Right atrium auricular region (tissue), 2 donors: ENCODE measurements at regions not wholly inside any gene's neighbourhood (a gene's known extent, or its start where the extent isn't known, plus 50 kb on each side); places are given as distances from the start of the nearest gene placed in this dataset.

ENCODE experiments used
- DNase-seq: peaks from one replicate; pipeline ENCODE4 v3.0.0-alpha.2; 2019; ENCODE audit warnings: low spot score
- H3K27ac ChIP-seq, 2 donors: fragments of 200-600 bp; sonication (generic); 1 replicate in 1 of 2; 2 replicates in 1 of 2; pipeline ENCODE4 v1.5.1; 2016 to 2019
- H3K27me3 ChIP-seq, 2 donors: fragments of 200-600 bp; sonication (generic); one replicate each; pipeline versions ENCODE4 v1.5.1 to v1.6.0; 2017 to 2019
- H3K36me3 ChIP-seq: fragments of 200-600 bp; sonication (generic); one replicate; pipeline ENCODE4 v1.5.1; 2016
- H3K4me1 ChIP-seq, 2 donors: fragments of 200-600 bp; sonication (generic); one replicate each; pipeline versions ENCODE4 v1.5.1 to v1.6.0; 2017 to 2019
- H3K4me3 ChIP-seq, 2 donors: fragments of 200-600 bp; sonication (generic); 1 replicate in 1 of 2; 2 replicates in 1 of 2; pipeline ENCODE4 v1.5.1; 2017 to 2019; ENCODE audit warnings: mild to moderate bottlenecking in 1 of 2, moderate library complexity in 1 of 2
- H3K9me3 ChIP-seq, 2 donors: fragments of 200-600 bp; sonication (generic); one replicate each; pipeline ENCODE4 v1.5.1; 2019
- TF ChIP-seq, protein P1 (sequence below), 2 donors: fragments of 200-600 bp; sonication (generic); IDR thresholded peaks; one replicate each; pipeline ENCODE4 v1.5.1; 2019; ENCODE audit warnings: antibody characterized with exemption in 2 of 2

DNA sequence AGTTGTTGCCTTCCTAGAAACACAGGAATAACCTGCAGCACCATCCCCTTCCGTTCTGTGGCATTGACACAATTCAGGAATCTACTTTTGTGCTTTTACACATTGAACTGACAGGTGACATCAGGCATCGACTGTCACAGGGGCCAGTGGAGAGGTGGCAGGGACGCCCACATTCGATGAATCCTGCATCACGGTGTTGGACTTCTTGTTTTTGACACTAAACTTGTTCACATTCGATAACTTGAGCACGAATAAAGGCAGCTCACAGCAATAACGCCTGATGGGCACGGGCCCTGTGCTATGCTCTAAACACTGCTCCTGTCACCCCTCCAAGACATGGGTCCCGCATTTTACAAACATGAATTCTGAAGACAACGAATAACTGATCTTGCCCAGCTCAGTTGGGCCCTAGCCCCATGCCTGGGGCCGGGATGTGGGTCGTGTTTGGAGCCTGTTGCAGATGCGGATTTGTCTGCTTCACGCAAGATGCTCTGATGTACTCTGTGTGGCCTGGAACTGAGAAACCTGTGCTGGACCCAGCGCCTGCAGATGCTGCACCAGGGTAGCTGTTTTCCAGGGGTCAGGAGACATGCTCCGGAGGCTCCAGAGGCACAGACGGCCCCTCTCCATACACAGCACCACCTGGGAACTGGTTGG lies 75.7 kb downstream of the TTLL2 start:
- H3K4me1 ChIP-seq, result no peaks in the 10 kb centered on the region
- no peaks in the 10 kb centered on the region for H3K36me3 ChIP-seq
- H3K27me3 ChIP-seq, result no peaks in the 10 kb centered on the region
- H3K27ac ChIP-seq, result no peak overlapping the region
- no peak for DNase-seq
- H3K9me3 ChIP-seq, result no peaks in the 10 kb centered on the region
- TF ChIP-seq, protein P1, sequence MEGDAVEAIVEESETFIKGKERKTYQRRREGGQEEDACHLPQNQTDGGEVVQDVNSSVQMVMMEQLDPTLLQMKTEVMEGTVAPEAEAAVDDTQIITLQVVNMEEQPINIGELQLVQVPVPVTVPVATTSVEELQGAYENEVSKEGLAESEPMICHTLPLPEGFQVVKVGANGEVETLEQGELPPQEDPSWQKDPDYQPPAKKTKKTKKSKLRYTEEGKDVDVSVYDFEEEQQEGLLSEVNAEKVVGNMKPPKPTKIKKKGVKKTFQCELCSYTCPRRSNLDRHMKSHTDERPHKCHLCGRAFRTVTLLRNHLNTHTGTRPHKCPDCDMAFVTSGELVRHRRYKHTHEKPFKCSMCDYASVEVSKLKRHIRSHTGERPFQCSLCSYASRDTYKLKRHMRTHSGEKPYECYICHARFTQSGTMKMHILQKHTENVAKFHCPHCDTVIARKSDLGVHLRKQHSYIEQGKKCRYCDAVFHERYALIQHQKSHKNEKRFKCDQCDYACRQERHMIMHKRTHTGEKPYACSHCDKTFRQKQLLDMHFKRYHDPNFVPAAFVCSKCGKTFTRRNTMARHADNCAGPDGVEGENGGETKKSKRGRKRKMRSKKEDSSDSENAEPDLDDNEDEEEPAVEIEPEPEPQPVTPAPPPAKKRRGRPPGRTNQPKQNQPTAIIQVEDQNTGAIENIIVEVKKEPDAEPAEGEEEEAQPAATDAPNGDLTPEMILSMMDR (IDR thresholded peaks at IDR 0.05), result no peak
- no peak overlapping the region for H3K4me3 ChIP-seq

DNA sequence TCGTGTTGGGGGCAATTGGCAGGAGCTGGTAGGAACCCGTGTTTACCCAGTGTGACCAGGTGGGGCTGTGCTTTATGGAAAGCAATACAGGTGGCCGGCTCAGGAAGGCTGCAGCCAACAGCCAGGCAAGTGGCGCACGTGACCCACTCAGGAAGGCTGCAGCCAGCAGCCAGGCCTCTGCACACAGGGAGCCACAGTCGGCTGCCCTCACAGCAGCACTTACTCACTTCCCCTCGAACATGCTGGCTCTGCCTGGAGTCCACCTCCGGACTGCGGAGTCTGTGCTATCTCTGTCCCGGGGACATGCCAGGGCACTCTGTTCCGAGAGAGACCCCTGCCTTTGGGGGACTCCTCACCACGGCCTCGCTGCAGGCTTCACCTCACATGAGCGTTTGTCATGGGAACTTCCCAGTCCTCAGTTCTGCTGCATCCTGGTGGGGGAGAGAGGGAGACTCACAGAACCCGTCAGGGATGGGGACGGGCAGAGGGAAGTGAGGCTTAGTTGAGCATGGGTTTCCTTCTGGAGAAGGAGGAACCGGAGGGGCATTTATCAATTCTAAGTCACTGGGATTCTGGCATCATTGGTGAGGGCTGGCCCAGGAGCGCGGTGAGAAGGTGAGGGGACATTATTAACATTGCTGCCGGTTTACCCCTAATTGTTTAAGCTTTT lies 76.8 kb downstream of the TTLL2 start:
- Histone ChIP-seq H3K4me3 (no peak overlapping the region), H3K27ac (no peak overlapping the region), H3K36me3 (no peaks in the 10 kb centered on the region), H3K4me1 (no peaks in the 10 kb centered on the region), H3K9me3 (no peaks in the 10 kb centered on the region), H3K27me3 (no peaks in the 10 kb centered on the region)
- TF ChIP-seq, protein P1 (IDR thresholded peaks at IDR 0.05), result no peak
- DNase-seq, result no peak

DNA sequence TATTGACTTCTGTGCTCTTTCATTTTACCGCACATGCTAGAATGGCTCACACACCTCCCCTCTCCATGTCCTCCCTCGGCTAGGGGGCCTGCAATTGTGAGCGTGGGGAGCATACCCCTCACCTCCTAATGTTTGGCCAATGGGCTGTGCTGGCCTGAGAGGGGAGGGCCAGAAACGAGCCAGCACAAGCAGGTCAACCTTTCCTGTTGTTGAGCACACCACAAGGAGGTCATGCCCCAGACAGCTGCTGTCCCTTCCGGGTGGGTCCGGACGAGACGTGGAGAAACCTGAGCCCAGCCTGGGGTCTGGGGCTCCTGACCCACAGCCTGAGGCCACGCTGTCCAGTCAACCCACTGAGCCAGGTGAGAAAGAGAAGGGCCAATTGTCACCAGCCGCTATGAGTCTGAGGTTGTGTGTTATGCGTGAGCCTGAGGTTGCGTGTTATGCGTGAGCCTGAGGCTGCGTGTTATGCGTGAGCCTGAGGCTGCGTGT lies 77.4 kb downstream of the TTLL2 start:
- Histone ChIP-seq H3K4me1 (no peaks in the 10 kb centered on the region), H3K27me3 (no peaks in the 10 kb centered on the region), H3K9me3 (no peaks in the 10 kb centered on the region), H3K4me3 (no peak overlapping the region), H3K27ac (no peak overlapping the region), H3K36me3 (no peaks in the 10 kb centered on the region)
- TF ChIP-seq, protein P1 (IDR thresholded peaks at IDR 0.05), result no peak
- DNase-seq, result no peak

DNA sequence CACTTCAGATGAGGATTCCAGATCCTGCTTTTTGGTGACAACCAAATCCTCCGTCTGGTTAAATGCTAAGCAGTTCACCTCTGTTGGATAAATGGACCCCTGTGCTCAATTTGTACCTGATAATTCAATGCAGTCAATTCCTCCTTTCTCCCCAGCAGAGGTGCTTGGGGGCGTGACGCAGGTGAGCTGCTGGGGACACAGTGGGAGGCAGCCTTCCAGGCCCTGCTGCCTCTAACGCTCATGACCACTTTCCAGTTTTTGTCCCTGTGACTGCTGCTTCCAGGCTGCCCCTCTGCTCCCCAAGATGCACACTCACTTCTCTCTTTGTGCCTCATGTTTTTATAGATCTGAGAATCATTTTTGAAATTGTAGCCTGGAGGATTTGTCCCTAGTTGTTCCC lies 78.5 kb downstream of the TTLL2 start:
- H3K4me3 ChIP-seq, result no peak overlapping the region
- H3K27me3 ChIP-seq, result no peaks in the 10 kb centered on the region
- no peaks in the 10 kb centered on the region for H3K4me1 ChIP-seq
- no peaks in the 10 kb centered on the region for H3K9me3 ChIP-seq
- no peaks in the 10 kb centered on the region for H3K36me3 ChIP-seq
- H3K27ac ChIP-seq, result no peak overlapping the region
- no peak for DNase-seq
- TF ChIP-seq, protein P1 (IDR thresholded peaks at IDR 0.05), result no peak

- no peak for DNase-seq
- no peaks in the 10 kb centered on the region for H3K36me3 ChIP-seq
These were observed 79.6 kb downstream of the TTLL2 start for GRCh38 chr6:167404385-167405049.

More at GRCh38 chr6:167404385-167405049, 79.6 kb downstream of the TTLL2 start:
- Histone ChIP-seq H3K9me3 (no peaks in the 10 kb centered on the region), H3K27ac (no peak overlapping the region), H3K4me1 (no peaks in the 10 kb centered on the region), H3K4me3 (no peak overlapping the region), H3K27me3 (no peaks in the 10 kb centered on the region)
- TF ChIP-seq, protein P1 (IDR thresholded peaks at IDR 0.05), result no peak
